PC-3 (cell line): ENCODE measurements at regions not wholly inside any gene's neighbourhood (a gene's known extent, or its start where the extent isn't known, plus 50 kb on each side); places are given as distances from the start of the nearest gene placed in this dataset.

Source experiments
- ATAC-seq: fragments of 200-7000 bp; cut with Tn5 transposase; 2 replicates; pipeline ENCODE4 v1.9.1; 2020; ENCODE audit warnings: mild to moderate bottlenecking, moderate library complexity
- BruUV-seq: library from RNA; stranded (reverse); fragments of 400-500 nt; replicated peaks from 2 replicates; lab custom pipeline; 2021; lab: Mats Ljungman, UMichigan
- CTCF ChIA-PET: fragments of 300-600 bp; sonication (Branson Sonifier 250); formaldehyde crosslinking; loops from one replicate; lab custom pipeline; 2022; ENCODE audit warnings: antibody characterized with exemption; lab: Charles Lee
- POLR2A ChIA-PET: fragments of 300-600 bp; sonication (Branson Sonifier 250); formaldehyde crosslinking; loops from one replicate; lab custom pipeline; 2022; ENCODE audit warnings: antibody characterized with exemption; ENCODE audit not compliant: unreplicated experiment; lab: Charles Lee
- DNase-seq: peaks from one replicate; pipeline ENCODE4 v3.0.0-alpha.2; 2015
- H2AFZ ChIP-seq: fragments of 300-600 bp; sonication (generic); 2 replicates; pipeline ENCODE4 v1.6.0; 2016; ENCODE audit warnings: antibody characterized with exemption, low read length
- H3F3A ChIP-seq: fragments of 300-600 bp; sonication (generic); one replicate; pipeline ENCODE4 v1.6.0; 2017; ENCODE audit warnings: antibody characterized with exemption, low read length, control low read depth, mild to moderate bottlenecking; ENCODE audit not compliant: unreplicated experiment
- H3K27ac ChIP-seq: fragments of 300-600 bp; sonication (generic); 2 replicates; pipeline ENCODE4 v1.5.1; 2016; ENCODE audit warnings: mild to moderate bottlenecking, low read length
- H3K27me3 ChIP-seq: fragments of 300-600 bp; sonication (generic); 2 replicates; pipeline ENCODE4 v1.6.1; 2016; ENCODE audit warnings: low read length, mixed read lengths
- H3K36me3 ChIP-seq: fragments of 300-600 bp; sonication (generic); 2 replicates; pipeline ENCODE4 v1.6.1; 2016; ENCODE audit warnings: low read depth, mixed run types, low read length, mixed read lengths
- H3K4me1 ChIP-seq: fragments of 300-600 bp; sonication (generic); 2 replicates; pipeline ENCODE4 v1.5.1; 2016; ENCODE audit warnings: low read length; ENCODE audit not compliant: insufficient read depth
- H3K4me2 ChIP-seq: fragments of 300-600 bp; sonication (generic); 2 replicates; pipeline ENCODE4 v1.6.0; 2016; ENCODE audit warnings: low read length
- H3K4me3 ChIP-seq: fragments of 300-600 bp; sonication (generic); 2 replicates; pipeline ENCODE4 v1.5.1; 2016; ENCODE audit warnings: mild to moderate bottlenecking, low read length, mixed read lengths
- H3K79me2 ChIP-seq: fragments of 300-600 bp; sonication (generic); 2 replicates; pipeline ENCODE4 v1.6.1; 2017; ENCODE audit warnings: low read length, mixed read lengths
- H3K9ac ChIP-seq: fragments of 300-600 bp; sonication (generic); 2 replicates; pipeline ENCODE4 v1.6.0; 2016; ENCODE audit warnings: mild to moderate bottlenecking, low read length
- H3K9me2 ChIP-seq: fragments of 300-600 bp; sonication (generic); replicated peaks from 2 replicates; pipeline ENCODE4 v1.6.1; 2016; ENCODE audit warnings: mixed run types, low read length, mixed read lengths
- H3K9me3 ChIP-seq: fragments of 300-600 bp; sonication (generic); 2 replicates; pipeline ENCODE4 v1.6.1; 2016; ENCODE audit warnings: low read length, mixed read lengths
- H4K20me1 ChIP-seq: fragments of 300-600 bp; sonication (generic); 2 replicates; pipeline ENCODE4 v1.6.1; 2016; ENCODE audit warnings: low read length, mixed read lengths
- CTCF ChIP-seq: fragments of 300-600 bp; sonication (generic); conservative IDR thresholded peaks from 2 replicates; pipeline ENCODE4 v1.5.1; 2017; ENCODE audit warnings: antibody characterized with exemption, low read depth, mild to moderate bottlenecking, low read length
- EZH2 ChIP-seq: fragments of 300-600 bp; sonication (generic); IDR thresholded peaks from one replicate; pipeline ENCODE4 v1.6.1; 2017; ENCODE audit warnings: antibody characterized with exemption, mild to moderate bottlenecking, low read length; ENCODE audit not compliant: unreplicated experiment
- EZH2phosphoT487 ChIP-seq: fragments of 300-600 bp; sonication (generic); IDR thresholded peaks from 2 replicates; pipeline ENCODE4 v1.6.1; 2018; ENCODE audit warnings: mild to moderate bottlenecking, antibody characterized with exemption, low read length, borderline replicate concordance
- intact Hi-C: fragments of 100-400 bp; cut with micrococcal nuclease; formaldehyde crosslinking; loops from 2 replicates; pipeline ENCODE4 v1.9.0; 2023

GRCh38 chr10:120691625-120692024 is 159.5 kb upstream of the WDR11 start:
- BruUV-seq: no TSS peak
- ChIA-PET CTCF (no interaction called here), POLR2A (no interaction called here)
- H3K36me3 ChIP-seq: no peaks in the 10 kb centered on the region
- no peak overlapping the region for H3K4me3 ChIP-seq
- H3K9ac ChIP-seq: no peak overlapping the region
- no peaks in the 10 kb centered on the region for H3K4me1 ChIP-seq
- ATAC-seq (no peak), DNase-seq (no peak)
- no peaks in the 10 kb centered on the region for H3F3A ChIP-seq
- no peak overlapping the region for H3K4me2 ChIP-seq
- H2AFZ ChIP-seq: no peak overlapping the region
- no peaks in the 10 kb centered on the region for H4K20me1 ChIP-seq
- H3K9me2 ChIP-seq: no peaks in the 10 kb centered on the region
- no peaks in the 10 kb centered on the region for H3K27me3 ChIP-seq
- intact Hi-C loops: no loop called here
- H3K9me3 ChIP-seq: no peaks in the 10 kb centered on the region
- H3K27ac ChIP-seq: no peak overlapping the region
- TF ChIP-seq EZH2: no peak
- no peak for TF ChIP-seq CTCF
- no peak for TF ChIP-seq EZH2phosphoT487
- no peaks in the 10 kb centered on the region for H3K79me2 ChIP-seq

- TF ChIP-seq EZH2: no peak
- ATAC-seq (no peak), DNase-seq (no peak)
- H3K27me3 ChIP-seq: no peaks in the 10 kb centered on the region
- BruUV-seq: no TSS peak
- 0 out of 2 replicates have a peak, but pooled peaks cover 3% of the 10 kb centered on the region for H3K36me3 ChIP-seq
- no peaks in the 10 kb centered on the region for H3F3A ChIP-seq
- no peaks in the 10 kb centered on the region for H3K9me2 ChIP-seq
- H3K4me3 ChIP-seq: no peak overlapping the region
- peaks cover 9% of the 10 kb centered on the region; the same call in 1 of the 2 replicates for H3K4me1 ChIP-seq
- H3K4me2 ChIP-seq: no peak overlapping the region
- CTCF ChIA-PET: no interaction called here
- H3K9ac ChIP-seq: no peak overlapping the region
- H2AFZ ChIP-seq: no peak overlapping the region
- no peaks in the 10 kb centered on the region for H3K79me2 ChIP-seq
- H3K27ac ChIP-seq: no peak overlapping the region
- intact Hi-C loops: no loop called here
- POLR2A ChIA-PET: no interaction called here
- H3K9me3 ChIP-seq: peaks cover 4% of the 10 kb centered on the region; the same call in 1 of the 2 replicates
- no peaks in the 10 kb centered on the region for H4K20me1 ChIP-seq
These were observed 150.7 kb upstream of the WDR11 start for GRCh38 chr10:120700426-120700825.

- H3K9me2 ChIP-seq: no peaks in the 10 kb centered on the region
- H4K20me1 ChIP-seq: no peaks in the 10 kb centered on the region
- H3K27ac ChIP-seq: peak overlapping the region; percentile 42
- BruUV-seq: no TSS peak
- TF ChIP-seq EZH2phosphoT487 (no peak), EZH2 (no peak), CTCF (no peak)
- H3K27me3 ChIP-seq: no peaks in the 10 kb centered on the region
- POLR2A ChIA-PET: no interaction called here
- intact Hi-C loops: no loop called here
- no peak overlapping the region for H3K9ac ChIP-seq
- H3K36me3 ChIP-seq: 0 out of 2 replicates have a peak, but pooled peaks cover 3% of the 10 kb centered on the region
- DNase-seq: no peak
- no peak for ATAC-seq
- peaks cover 4% of the 10 kb centered on the region; the same call in 1 of the 2 replicates for H3K9me3 ChIP-seq
- no peaks in the 10 kb centered on the region for H3K79me2 ChIP-seq
- no peak overlapping the region for H3K4me3 ChIP-seq
- H3F3A ChIP-seq: no peaks in the 10 kb centered on the region
- H3K4me2 ChIP-seq: no peak overlapping the region
- H2AFZ ChIP-seq: no peak overlapping the region
- peaks cover 9% of the 10 kb centered on the region; the same call in 1 of the 2 replicates for H3K4me1 ChIP-seq
- CTCF ChIA-PET: no interaction called here
These were observed 149.8 kb upstream of the WDR11 start for GRCh38 chr10:120701381-120701780.
